ENCODE measurements at regions not wholly inside any gene's neighbourhood (a gene's known extent, or its start where the extent isn't known, plus 50 kb on each side); places are given as distances from the start of the nearest gene placed in this dataset.

GRCh38 chr18:68455229-68455603 lies 259.7 kb downstream of the TMX3 start:
- no peak overlapping the region for H2AFZ ChIP-seq (ENCODE audit: low read length)
- H3K23ac ChIP-seq (ENCODE audit: insufficient read length): no peak overlapping the region
- no peak overlapping the region for H3K27ac ChIP-seq (ENCODE audit: low read depth, low read length)
- H3K79me2 ChIP-seq (ENCODE audit: control insufficient read depth in 1 of 2, insufficient read depth in 2 of 2, low read length in 2 of 2): no peaks in the 10 kb centered on the region
- H3K4ac ChIP-seq (replicated peaks; ENCODE audit: insufficient read length, low read depth, low read length): no peak overlapping the region
- DNase-seq (ENCODE audit: low read depth in 1 of 2, low spot score in 2 of 2): no peak
- no peaks in the 10 kb centered on the region for H4K20me1 ChIP-seq (replicated peaks in 1 of 2; ENCODE audit: control insufficient read depth in 1 of 2, insufficient read depth in 2 of 2, low read length in 2 of 2)
- H2BK12ac ChIP-seq (ENCODE audit: low read depth, low read length): no peak overlapping the region
- no peak overlapping the region for H4K8ac ChIP-seq (ENCODE audit: extremely low read depth, insufficient read depth, low read length)
- no peak overlapping the region for H3K9ac ChIP-seq (replicated peaks in 1 of 4; ENCODE audit: extremely low read depth in 1 of 4, low read depth in 3 of 4, low read length in 3 of 4)
- TF ChIP-seq TAF1 (IDR thresholded peaks at IDR 0.05; ENCODE audit: low read depth, low read length) (no peak), TAF7 (optimal IDR thresholded peaks at IDR 0.05; ENCODE audit: borderline replicate concordance, low read depth, low read length) (no peak), MAFK (IDR thresholded peaks at IDR 0.05; ENCODE audit: low read depth, low read length) (no peak), HDAC6 (IDR thresholded peaks at IDR 0.05; ENCODE audit: low read depth, low read length) (no peak)
- H3K23me2 ChIP-seq (ENCODE audit: low read depth, low read length): no peaks in the 10 kb centered on the region
- no peaks in the 10 kb centered on the region for H3K4me1 ChIP-seq (replicated peaks in 1 of 4; ENCODE audit: control insufficient read depth in 3 of 4, insufficient read depth in 4 of 4, low read length in 3 of 4)
- no peak overlapping the region for H2BK20ac ChIP-seq (ENCODE audit: low read length)
- H3K36me3 ChIP-seq (ENCODE audit: control insufficient read depth in 2 of 4, insufficient read depth in 4 of 4, low read length in 3 of 4): no peaks in the 10 kb centered on the region
- no peak for FAIRE-seq
- H3K56ac ChIP-seq (replicated peaks; ENCODE audit: insufficient read length, low read depth, low read length): no peak overlapping the region
- no peaks in the 10 kb centered on the region for H3K79me1 ChIP-seq (ENCODE audit: low read depth, low read length)
- H2BK15ac ChIP-seq (ENCODE audit: low read length): no peak overlapping the region
- ChIA-PET CTCF (ENCODE audit: partially characterized antibody) (no interaction called here), POLR2A (ENCODE audit: partially characterized antibody) (no interaction called here)
- H2BK120ac ChIP-seq (replicated peaks; ENCODE audit: low read depth, low read length): no peak overlapping the region
- no peak overlapping the region for H4K5ac ChIP-seq (ENCODE audit: insufficient read length, low read depth, low read length)
- no peak overlapping the region for H2BK5ac ChIP-seq (ENCODE audit: low read depth, low read length)
- H3K27me3 ChIP-seq (replicated peaks in 1 of 4; ENCODE audit: control insufficient read depth in 3 of 4, extremely low read depth in 1 of 4, insufficient read depth in 3 of 4, low read length in 3 of 4): no peaks in the 10 kb centered on the region
- H4K91ac ChIP-seq (replicated peaks; ENCODE audit: insufficient read length, low read length): no peak overlapping the region
- H2AK5ac ChIP-seq (ENCODE audit: low read depth, low read length): no peak overlapping the region
- H3K18ac ChIP-seq (ENCODE audit: extremely low read depth, low read length): no peak overlapping the region
- no peak overlapping the region for H3K4me3 ChIP-seq (ENCODE audit: extremely low read depth in 1 of 4, insufficient read depth in 2 of 4, low read depth in 3 of 4, low read length in 4 of 4)
- no peaks in the 10 kb centered on the region for H3K9me3 ChIP-seq (ENCODE audit: insufficient read depth in 2 of 2, low read depth in 1 of 2, low read length in 1 of 2)
- H3K14ac ChIP-seq (ENCODE audit: insufficient read length): no peak overlapping the region
- no peak overlapping the region for H3K4me2 ChIP-seq (ENCODE audit: insufficient read depth in 1 of 2, low read depth in 2 of 2, low read length in 2 of 2)
